Vagina (tissue), 2 donors: ENCODE measurements at regions not wholly inside any gene's neighbourhood (a gene's known extent, or its start where the extent isn't known, plus 50 kb on each side); places are given as distances from the start of the nearest gene placed in this dataset.

Experiments
- DNase-seq, 2 donors: peaks; one replicate each; pipeline ENCODE4 v3.0.0-alpha.2; 2017; ENCODE audit errors: extremely low spot score in 2 of 2
- H3K27ac ChIP-seq: fragments of 200-600 bp; sonication (generic); one replicate; pipeline ENCODE4 v1.5.1; 2019
- H3K27me3 ChIP-seq: fragments of 200-600 bp; sonication (generic); one replicate; pipeline ENCODE4 v1.5.1; 2019
- H3K36me3 ChIP-seq, 2 donors: fragments of 200-600 bp; sonication (generic); one replicate each; pipeline ENCODE4 v1.5.1; 2017 to 2019
- H3K4me1 ChIP-seq: fragments of 200-600 bp; sonication (generic); one replicate; pipeline ENCODE4 v1.5.1; 2019
- H3K4me3 ChIP-seq, 2 donors: fragments of 200-600 bp; sonication (generic); 1 replicate in 1 of 2; 2 replicates in 1 of 2; pipeline ENCODE4 v1.5.1; 2016 to 2019
- H3K9me3 ChIP-seq: fragments of 200-600 bp; sonication (generic); one replicate; pipeline ENCODE4 v1.5.1; 2019
- POLR2A ChIP-seq, 2 donors: fragments of 450-650 bp; IDR thresholded peaks; one replicate each; pipeline ENCODE4 v1.6.1; 2017; ENCODE audit warnings: antibody characterized with exemption in 2 of 2, mild to moderate bottlenecking in 2 of 2, moderate library complexity in 2 of 2
- POLR2AphosphoS5 ChIP-seq, 2 donors: sonication (generic); formaldehyde crosslinking; IDR thresholded peaks; one replicate each; pipeline ENCODE4 v1.9.0; 2017; ENCODE audit warnings: antibody characterized with exemption in 2 of 2, mild to moderate bottlenecking in 2 of 2, low read depth in 1 of 2; ENCODE audit not compliant: insufficient read depth in 1 of 2
- intact Hi-C: fragments of 100-400 bp; cut with DNase I; formaldehyde crosslinking; loops from one replicate; pipeline ENCODE4 v1.15.1; 2023
- TF ChIP-seq, protein P1 (sequence below), 3 experiments: fragments of 450-650 bp in 2 of 3; fragments of 200-600 bp in 1 of 3; sonication (generic) in 1 of 3; IDR thresholded peaks; one replicate each; pipeline ENCODE4 v1.5.1; 2017 to 2019; ENCODE audit warnings: antibody characterized with exemption in 3 of 3, mild to moderate bottlenecking in 2 of 3, moderate library complexity in 2 of 3

DNA sequence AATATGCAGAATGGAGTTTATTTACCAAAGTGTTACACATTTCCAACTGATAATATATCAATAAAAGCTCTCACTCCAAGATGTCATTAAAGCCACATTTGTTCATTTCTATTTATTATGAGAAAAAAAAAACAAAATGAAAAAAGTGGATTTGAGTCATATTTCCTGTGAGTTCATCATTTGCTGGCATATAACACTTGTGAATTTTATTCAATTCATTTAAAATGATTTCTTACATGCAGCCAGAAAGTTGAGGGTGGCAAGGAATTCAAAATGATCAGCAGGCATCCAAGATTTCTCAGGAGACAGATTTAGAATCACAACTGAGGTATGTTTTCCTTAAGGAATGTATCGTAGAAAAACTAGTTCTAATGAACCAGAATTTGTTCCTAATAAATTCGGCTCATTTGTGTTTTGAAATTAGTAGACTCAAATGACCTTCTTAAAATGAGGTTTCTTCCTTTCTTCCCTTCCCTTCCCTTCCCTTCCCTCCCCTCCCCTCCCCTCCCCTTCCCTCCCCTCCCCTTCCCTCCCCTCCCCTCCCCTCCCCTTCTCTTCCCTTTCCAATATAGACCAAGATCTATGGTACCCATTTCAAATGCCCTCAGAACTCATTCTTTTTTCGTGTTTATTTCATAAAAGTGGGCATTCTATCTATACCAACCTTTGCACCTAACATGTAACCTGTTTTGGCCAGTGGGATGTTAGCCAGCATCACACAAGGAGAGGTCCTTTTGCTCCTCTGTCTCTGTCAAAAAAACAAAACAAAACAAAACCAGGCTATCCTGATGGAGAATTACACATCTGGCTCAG, 357.9 kb upstream of the TSHZ2 start:
- no peak for TF ChIP-seq POLR2A (IDR thresholded peaks at IDR 0.05)
- no peak for TF ChIP-seq POLR2AphosphoS5 (IDR thresholded peaks at IDR 0.05; ENCODE audit: insufficient read depth in 1 of 2, low read depth in 1 of 2)
- TF ChIP-seq, protein P1, sequence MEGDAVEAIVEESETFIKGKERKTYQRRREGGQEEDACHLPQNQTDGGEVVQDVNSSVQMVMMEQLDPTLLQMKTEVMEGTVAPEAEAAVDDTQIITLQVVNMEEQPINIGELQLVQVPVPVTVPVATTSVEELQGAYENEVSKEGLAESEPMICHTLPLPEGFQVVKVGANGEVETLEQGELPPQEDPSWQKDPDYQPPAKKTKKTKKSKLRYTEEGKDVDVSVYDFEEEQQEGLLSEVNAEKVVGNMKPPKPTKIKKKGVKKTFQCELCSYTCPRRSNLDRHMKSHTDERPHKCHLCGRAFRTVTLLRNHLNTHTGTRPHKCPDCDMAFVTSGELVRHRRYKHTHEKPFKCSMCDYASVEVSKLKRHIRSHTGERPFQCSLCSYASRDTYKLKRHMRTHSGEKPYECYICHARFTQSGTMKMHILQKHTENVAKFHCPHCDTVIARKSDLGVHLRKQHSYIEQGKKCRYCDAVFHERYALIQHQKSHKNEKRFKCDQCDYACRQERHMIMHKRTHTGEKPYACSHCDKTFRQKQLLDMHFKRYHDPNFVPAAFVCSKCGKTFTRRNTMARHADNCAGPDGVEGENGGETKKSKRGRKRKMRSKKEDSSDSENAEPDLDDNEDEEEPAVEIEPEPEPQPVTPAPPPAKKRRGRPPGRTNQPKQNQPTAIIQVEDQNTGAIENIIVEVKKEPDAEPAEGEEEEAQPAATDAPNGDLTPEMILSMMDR (IDR thresholded peaks at IDR 0.05): no peak
- intact Hi-C loops: no loop called here
- DNase-seq: no peak
- Histone ChIP-seq H3K27ac (no peak overlapping the region), H3K27me3 (no peaks in the 10 kb centered on the region), H3K9me3 (no peaks in the 10 kb centered on the region), H3K4me3 (no peak overlapping the region), H3K36me3 (no peaks in the 10 kb centered on the region), H3K4me1 (no peaks in the 10 kb centered on the region)

DNA sequence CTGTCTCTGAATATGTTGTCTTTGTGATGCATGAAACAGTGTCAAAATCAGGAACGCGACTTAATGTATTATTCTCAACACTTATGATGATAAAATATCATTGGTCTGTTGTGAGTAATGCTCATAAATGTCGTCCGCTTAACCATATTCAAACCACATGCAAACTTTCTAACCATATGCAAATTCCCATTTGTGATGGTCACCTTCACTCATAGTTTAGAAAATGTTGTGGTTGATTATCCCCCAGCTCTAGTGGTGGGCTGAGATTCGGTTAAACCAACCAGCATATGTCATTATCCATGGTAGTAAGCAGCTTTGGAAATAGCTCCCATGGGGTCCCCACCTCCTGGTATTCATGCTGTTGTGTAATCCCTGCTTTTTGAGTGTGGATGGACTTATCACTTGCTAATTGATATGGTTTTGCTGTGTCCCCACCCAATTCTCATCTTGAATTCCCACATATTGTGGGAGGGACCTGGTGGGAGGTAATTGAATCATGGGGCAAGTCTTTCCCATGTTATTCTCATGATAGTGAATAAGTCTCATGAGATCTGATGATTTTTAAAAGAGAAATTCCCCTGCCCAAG, 360.0 kb upstream of the TSHZ2 start:
- Histone ChIP-seq H3K9me3 (no peaks in the 10 kb centered on the region), H3K4me1 (no peaks in the 10 kb centered on the region), H3K4me3 (no peak overlapping the region), H3K27me3 (no peaks in the 10 kb centered on the region), H3K36me3 (no peaks in the 10 kb centered on the region), H3K27ac (no peak overlapping the region)
- intact Hi-C loops: no loop called here
- no peak for DNase-seq
- no peak for TF ChIP-seq POLR2A (IDR thresholded peaks at IDR 0.05)
- TF ChIP-seq, protein P1 (IDR thresholded peaks at IDR 0.05): no peak
- TF ChIP-seq POLR2AphosphoS5 (IDR thresholded peaks at IDR 0.05; ENCODE audit: insufficient read depth in 1 of 2, low read depth in 1 of 2): no peak

DNA sequence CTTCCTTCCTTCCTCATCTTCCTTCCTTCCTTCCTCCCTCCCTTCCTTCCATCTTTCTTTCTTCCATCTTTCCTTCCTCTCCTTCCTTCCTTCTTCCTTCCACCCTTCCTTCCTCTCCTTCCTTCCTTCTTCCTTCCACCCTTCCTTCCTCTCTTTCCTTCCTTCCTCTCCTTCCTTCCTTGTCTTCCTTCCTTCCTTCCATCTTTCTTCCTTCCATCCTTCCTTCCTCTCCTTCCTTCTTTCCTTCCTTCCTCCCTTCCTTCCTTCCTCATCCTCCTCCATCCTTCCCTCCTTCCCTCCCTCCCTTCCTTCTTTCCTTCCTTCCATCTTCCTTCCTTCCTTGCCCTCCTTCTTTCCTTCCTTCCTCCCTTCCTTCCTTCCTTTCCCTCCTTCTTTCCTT, 361.4 kb upstream of the TSHZ2 start:
- Histone ChIP-seq H3K36me3 (no peaks in the 10 kb centered on the region), H3K4me3 (no peak overlapping the region), H3K27ac (no peak overlapping the region), H3K9me3 (no peaks in the 10 kb centered on the region), H3K27me3 (no peaks in the 10 kb centered on the region), H3K4me1 (no peaks in the 10 kb centered on the region)
- intact Hi-C loops: no loop called here
- no peak for DNase-seq
- TF ChIP-seq, protein P1 (IDR thresholded peaks at IDR 0.05): no peak
- no peak for TF ChIP-seq POLR2AphosphoS5 (IDR thresholded peaks at IDR 0.05; ENCODE audit: insufficient read depth in 1 of 2, low read depth in 1 of 2)
- TF ChIP-seq POLR2A (IDR thresholded peaks at IDR 0.05): no peak

DNA sequence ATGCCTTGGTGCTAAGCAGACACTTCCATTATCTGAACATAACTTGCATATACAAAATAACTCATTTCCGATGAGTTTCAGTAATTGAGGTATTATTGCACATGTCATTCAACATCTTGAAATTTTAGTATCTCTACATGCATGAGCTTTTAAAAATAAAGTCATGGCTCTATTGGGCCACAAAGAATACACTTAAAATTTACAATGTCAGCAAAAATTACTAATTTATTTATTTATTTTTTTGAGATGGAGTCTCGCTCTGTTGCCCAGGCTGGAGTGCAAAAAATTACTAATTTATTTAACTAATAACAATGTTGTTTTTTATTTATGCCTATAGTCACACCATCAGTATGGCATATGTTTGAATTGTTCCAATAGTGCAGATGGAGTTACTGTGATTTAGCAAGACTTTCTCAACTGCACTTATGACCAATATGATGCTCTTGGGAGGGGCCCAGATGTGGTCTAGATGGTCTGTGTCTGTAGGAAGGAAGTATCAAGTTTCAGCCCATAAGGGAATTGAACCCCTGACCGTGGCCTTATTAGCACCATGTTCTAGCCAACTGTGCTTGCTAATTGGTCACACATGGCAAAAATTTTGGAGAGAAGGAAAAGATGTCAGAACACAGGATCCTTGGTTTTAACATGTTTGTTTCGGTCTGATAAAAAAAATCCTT, 370.7 kb upstream of the TSHZ2 start:
- intact Hi-C loops: no loop called here
- no peak for TF ChIP-seq POLR2AphosphoS5 (IDR thresholded peaks at IDR 0.05; ENCODE audit: insufficient read depth in 1 of 2, low read depth in 1 of 2)
- TF ChIP-seq, protein P1 (IDR thresholded peaks at IDR 0.05): no peak
- no peak for TF ChIP-seq POLR2A (IDR thresholded peaks at IDR 0.05)
- no peaks in the 10 kb centered on the region for H3K36me3 ChIP-seq

More for the DNA sequence above, 370.7 kb upstream of the TSHZ2 start:
- H3K9me3 ChIP-seq: no peaks in the 10 kb centered on the region
- H3K27me3 ChIP-seq: no peaks in the 10 kb centered on the region
- no peak for DNase-seq
- no peaks in the 10 kb centered on the region for H3K4me1 ChIP-seq
- no peak overlapping the region for H3K27ac ChIP-seq
- no peak overlapping the region for H3K4me3 ChIP-seq
